CD4-positive, alpha-beta T cell (primary cell): ENCODE measurements at regions not wholly inside any gene's neighbourhood (a gene's known extent, or its start where the extent isn't known, plus 50 kb on each side); places are given as distances from the start of the nearest gene placed in this dataset.
A peak's percentile ranks its signal among the peaks of the same experiment; 100 is the strongest.

Experiments used
- ATAC-seq: fragments of 200-7000 bp; cut with Tn5 transposase; one replicate; pipeline ENCODE4 v1.10.0; 2022; ENCODE audit warnings: mild to moderate bottlenecking; ENCODE audit not compliant: poor library complexity
- CTCF ChIA-PET: fragments of 350-600 bp; sonication (Branson Sonifier 250); formaldehyde crosslinking; loops from one replicate; lab custom pipeline; 2021; ENCODE audit warnings: antibody characterized with exemption, inconsistent platforms; lab: Charles Lee
- POLR2A ChIA-PET: fragments of 350-600 bp; sonication (Branson Sonifier 250); formaldehyde crosslinking; loops from one replicate; lab custom pipeline; 2021; ENCODE audit warnings: antibody characterized with exemption, inconsistent platforms; lab: Charles Lee
- DNase-seq, 14 experiments: peaks; one replicate each; pipeline ENCODE4 v3.0.0-alpha.2; 2013 to 2020; ENCODE audit warnings: mixed read lengths in 2 of 14
- H3K27ac ChIP-seq, 2 donors: one replicate each; pipeline versions ENCODE4 v1.5.1 to v1.7.0; 2013; ENCODE audit warnings: low read length in 2 of 2, low read depth in 1 of 2, mild to moderate bottlenecking in 1 of 2
- H3K27me3 ChIP-seq, 2 experiments: 1 replicate in 1 of 2; 2 replicates in 1 of 2; pipeline versions ENCODE4 v1.6.1 to v1.7.0; 2013; ENCODE audit warnings: low read length in 2 of 2, control low read depth in 1 of 2, mild to moderate bottlenecking in 1 of 2, moderate library complexity in 1 of 2; ENCODE audit not compliant: insufficient read depth in 2 of 2, control insufficient read depth in 1 of 2
- H3K36me3 ChIP-seq: one replicate; pipeline ENCODE4 v1.6.1; 2013; ENCODE audit warnings: low read length, control low read depth; ENCODE audit not compliant: insufficient read depth
- H3K4me1 ChIP-seq: one replicate; pipeline ENCODE4 v1.6.1; 2013; ENCODE audit warnings: low read length, control low read depth; ENCODE audit not compliant: insufficient read depth
- H3K4me3 ChIP-seq: one replicate; pipeline ENCODE4 v1.5.1; 2013; ENCODE audit warnings: mild to moderate bottlenecking, low read length, moderate library complexity
- H3K9me3 ChIP-seq, 2 experiments: 1 replicate in 1 of 2; 2 replicates in 1 of 2; pipeline versions ENCODE4 v1.6.1 to v1.7.0; 2013; ENCODE audit warnings: low read length in 2 of 2, mild to moderate bottlenecking in 2 of 2, control low read depth in 1 of 2, moderate library complexity in 1 of 2; ENCODE audit not compliant: control insufficient read depth in 1 of 2, insufficient read depth in 1 of 2
- H3K27ac Mint-ChIP-seq: one replicate; pipeline ENCODE4 v1.8.0; 2020; ENCODE audit warnings: mixed read lengths
- H3K27me3 Mint-ChIP-seq: one replicate; pipeline ENCODE4 v1.8.0; 2021; ENCODE audit warnings: mixed read lengths
- H3K36me3 Mint-ChIP-seq: one replicate; pipeline ENCODE4 v1.8.0; 2021; ENCODE audit warnings: low read depth, mixed read lengths
- H3K4me1 Mint-ChIP-seq: one replicate; pipeline ENCODE4 v1.8.0; 2021; ENCODE audit warnings: low read depth, mixed read lengths
- H3K4me3 Mint-ChIP-seq: one replicate; pipeline ENCODE4 v1.8.0; 2020; ENCODE audit warnings: mild to moderate bottlenecking, mixed read lengths
- H3K9me3 Mint-ChIP-seq: one replicate; pipeline ENCODE4 v1.8.0; 2020; ENCODE audit warnings: mixed read lengths
- CTCF ChIP-seq: fragments of 200-600 bp; IDR thresholded peaks from one replicate; pipeline ENCODE4 v1.8.0; 2022; ENCODE audit warnings: antibody characterized with exemption, mild to moderate bottlenecking
- intact Hi-C, 2 experiments: fragments of 100-400 bp; cut with DNase I in 1 of 2; cut with micrococcal nuclease in 1 of 2; formaldehyde crosslinking; loops; one replicate each; pipeline versions ENCODE4 v1.15.1 to v1.9.0; 2023 to 2025; cut with DNase I, micrococcal nuclease

- no peak for ATAC-seq
- H3K4me3 Mint-ChIP-seq: no peak overlapping the region
- H3K4me1 Mint-ChIP-seq: no peaks in the 10 kb centered on the region
- ChIA-PET CTCF (no interaction called here), POLR2A (no interaction called here)
- H3K9me3 Mint-ChIP-seq: no peaks in the 10 kb centered on the region
- no peak for DNase-seq
- peaks cover 3% of the 10 kb centered on the region for H3K4me1 ChIP-seq
- no peaks in the 10 kb centered on the region for H3K36me3 Mint-ChIP-seq
- H3K36me3 ChIP-seq: no peaks in the 10 kb centered on the region
- intact Hi-C loops: no loop called here
- H3K27me3 Mint-ChIP-seq: no peaks in the 10 kb centered on the region
- H3K27me3 ChIP-seq: no peaks in the 10 kb centered on the region
- H3K27ac ChIP-seq: no peak overlapping the region
- no peak for TF ChIP-seq CTCF
- H3K4me3 ChIP-seq: no peak overlapping the region
- H3K9me3 ChIP-seq: no peaks in the 10 kb centered on the region
- H3K27ac Mint-ChIP-seq: no peak overlapping the region
Observed at GRCh38 chr10:25818751-25819150, 115.3 kb upstream of the MYO3A start.

GRCh38 chr10:25820472-25820871, 113.6 kb upstream of the MYO3A start:
- Histone ChIP-seq H3K36me3 (no peaks in the 10 kb centered on the region), H3K27ac (no peak overlapping the region), H3K4me3 (peak overlapping the region; percentile 33), H3K27me3 (no peaks in the 10 kb centered on the region), H3K4me1 (peaks cover 3% of the 10 kb centered on the region), H3K9me3 (no peaks in the 10 kb centered on the region)
- no peak for DNase-seq
- intact Hi-C loops: no loop called here
- Mint-ChIP-seq H3K27me3 (no peaks in the 10 kb centered on the region), H3K27ac (no peak overlapping the region), H3K4me3 (peak overlapping the region; percentile 35), H3K4me1 (no peaks in the 10 kb centered on the region), H3K36me3 (no peaks in the 10 kb centered on the region), H3K9me3 (no peaks in the 10 kb centered on the region)
- ChIA-PET POLR2A (no interaction called here), CTCF (no interaction called here)
- ATAC-seq: no peak
- TF ChIP-seq CTCF: no peak

- no peaks in the 10 kb centered on the region for H3K9me3 Mint-ChIP-seq
- TF ChIP-seq CTCF: no peak
- H3K9me3 ChIP-seq: no peaks in the 10 kb centered on the region
- no peak overlapping the region for H3K27ac ChIP-seq
- peaks cover 3% of the 10 kb centered on the region for H3K4me1 ChIP-seq
- intact Hi-C loops: no loop called here
- no peaks in the 10 kb centered on the region for H3K36me3 Mint-ChIP-seq
- no peaks in the 10 kb centered on the region for H3K27me3 ChIP-seq
- peak overlapping the region; percentile 35 for H3K4me3 Mint-ChIP-seq
- H3K27ac Mint-ChIP-seq: no peak overlapping the region
- no peaks in the 10 kb centered on the region for H3K36me3 ChIP-seq
- no peaks in the 10 kb centered on the region for H3K27me3 Mint-ChIP-seq
- H3K4me1 Mint-ChIP-seq: no peaks in the 10 kb centered on the region
- POLR2A ChIA-PET: no interaction called here
- H3K4me3 ChIP-seq: peak overlapping the region; percentile 33
- DNase-seq (peak in 2 of 14 experiments; percentile 4 to 9), ATAC-seq (no peak)
- CTCF ChIA-PET: no interaction called here
Observed at GRCh38 chr10:25820874-25821273, 113.2 kb upstream of the MYO3A start.
